WI38 (cell line): ENCODE measurements at regions not wholly inside any gene's neighbourhood (a gene's known extent, or its start where the extent isn't known, plus 50 kb on each side); places are given as distances from the start of the nearest gene placed in this dataset.
"Not testable (repeated sequence)": the region's sequence is repeated elsewhere in the genome, so short reads cannot be mapped to it uniquely, and the experiment has no call there.

Experiments
- H3K4me3 ChIP-seq: 2 replicates; pipeline ENCODE4 v1.5.1; 2011; ENCODE audit warnings: low read depth, mild to moderate bottlenecking, control low read depth, low read length
- CTCF ChIP-seq: IDR thresholded peaks from 2 replicates; pipeline ENCODE4 v1.5.1; 2012; ENCODE audit warnings: low read depth, mild to moderate bottlenecking, control low read depth, low read length

GRCh38 chr5:14035859-14036503 lies 91.5 kb upstream of the DNAH5 start:
- no peak overlapping the region for H3K4me3 ChIP-seq
- TF ChIP-seq CTCF: no peak

GRCh38 chr5:14034963-14035362 lies 90.5 kb upstream of the DNAH5 start:
- no peak for TF ChIP-seq CTCF
- H3K4me3 ChIP-seq: no peak overlapping the region

- TF ChIP-seq CTCF: no peak
- H3K4me3 ChIP-seq: no peak overlapping the region
Observed at GRCh38 chr5:14032918-14033317, 88.4 kb upstream of the DNAH5 start.

- no peak overlapping the region for H3K4me3 ChIP-seq
- TF ChIP-seq CTCF: no peak
Observed at GRCh38 chr5:14028938-14029584, 84.6 kb upstream of the DNAH5 start.

- H3K4me3 ChIP-seq: no peak overlapping the region
- no peak for TF ChIP-seq CTCF
Observed at GRCh38 chr5:14028188-14028587, 83.7 kb upstream of the DNAH5 start.

- no peak for TF ChIP-seq CTCF
- no peak overlapping the region for H3K4me3 ChIP-seq
Observed at GRCh38 chr5:14025569-14026286, 81.2 kb upstream of the DNAH5 start.

GRCh38 chr5:14022971-14023370 lies 78.5 kb upstream of the DNAH5 start:
- H3K4me3 ChIP-seq: no peak overlapping the region
- no peak for TF ChIP-seq CTCF

- not testable (repeated sequence) for H3K4me3 ChIP-seq
Observed at GRCh38 chr5:14020944-14021343, 76.5 kb upstream of the DNAH5 start.
